ENCODE measurements at regions not wholly inside any gene's neighbourhood (a gene's known extent, or its start where the extent isn't known, plus 50 kb on each side); places are given as distances from the start of the nearest gene placed in this dataset.

- DNase-seq (ENCODE audit: low read depth, low spot score) (no peak), ATAC-seq (no peak)
- CTCF ChIA-PET: no interaction called here
- Histone ChIP-seq H3K27ac (ENCODE audit: low read length) (no peak overlapping the region), H3K36me3 (ENCODE audit: control insufficient read depth, insufficient read depth, low read length) (no peaks in the 10 kb centered on the region), H3K4me3 (ENCODE audit: low read depth in 2 of 2, low read length in 2 of 2) (no peak overlapping the region), H3K4me1 (ENCODE audit: control insufficient read depth, insufficient read depth, low read length) (no peaks in the 10 kb centered on the region), H3K27me3 (ENCODE audit: control insufficient read depth, insufficient read depth, low read length) (no peaks in the 10 kb centered on the region), H3K9me3 (ENCODE audit: control insufficient read depth, insufficient read depth, low read depth, low read length) (no peaks in the 10 kb centered on the region)
- intact Hi-C loops (cut with micrococcal nuclease; ENCODE audit: unreplicated experiment): no loop called here
- no TSS peak for BruUV-seq (replicated peaks)
- no peak for TF ChIP-seq POLR2AphosphoS5 (IDR thresholded peaks at IDR 0.05; ENCODE audit: low read depth, low read length)
- TF ChIP-seq SIN3A (IDR thresholded peaks at IDR 0.05; ENCODE audit: borderline replicate concordance, insufficient read depth, low read depth, low read length): no peak
- TF ChIP-seq REST (IDR thresholded peaks at IDR 0.05; ENCODE audit: insufficient read depth in 1 of 2, low read depth in 2 of 2, low read length in 1 of 2): no peak
- TF ChIP-seq TCF7L2 (IDR thresholded peaks at IDR 0.05; ENCODE audit: low read depth, low read length): no peak
- TF ChIP-seq, protein P1, sequence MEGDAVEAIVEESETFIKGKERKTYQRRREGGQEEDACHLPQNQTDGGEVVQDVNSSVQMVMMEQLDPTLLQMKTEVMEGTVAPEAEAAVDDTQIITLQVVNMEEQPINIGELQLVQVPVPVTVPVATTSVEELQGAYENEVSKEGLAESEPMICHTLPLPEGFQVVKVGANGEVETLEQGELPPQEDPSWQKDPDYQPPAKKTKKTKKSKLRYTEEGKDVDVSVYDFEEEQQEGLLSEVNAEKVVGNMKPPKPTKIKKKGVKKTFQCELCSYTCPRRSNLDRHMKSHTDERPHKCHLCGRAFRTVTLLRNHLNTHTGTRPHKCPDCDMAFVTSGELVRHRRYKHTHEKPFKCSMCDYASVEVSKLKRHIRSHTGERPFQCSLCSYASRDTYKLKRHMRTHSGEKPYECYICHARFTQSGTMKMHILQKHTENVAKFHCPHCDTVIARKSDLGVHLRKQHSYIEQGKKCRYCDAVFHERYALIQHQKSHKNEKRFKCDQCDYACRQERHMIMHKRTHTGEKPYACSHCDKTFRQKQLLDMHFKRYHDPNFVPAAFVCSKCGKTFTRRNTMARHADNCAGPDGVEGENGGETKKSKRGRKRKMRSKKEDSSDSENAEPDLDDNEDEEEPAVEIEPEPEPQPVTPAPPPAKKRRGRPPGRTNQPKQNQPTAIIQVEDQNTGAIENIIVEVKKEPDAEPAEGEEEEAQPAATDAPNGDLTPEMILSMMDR (IDR thresholded peaks at IDR 0.05): no peak
- in situ Hi-C loops (cut with HindIII; ENCODE audit: low pct_unique_long_range_greater_than_20kb, low sequenced_read_pairs): no loop called here
- POLR2A ChIA-PET: no interaction called here
Observed at GRCh38 chr9:104287253-104287878, 193.3 kb downstream of the SMC2 start.

- no peaks in the 10 kb centered on the region for H3K4me1 ChIP-seq (ENCODE audit: control insufficient read depth, insufficient read depth, low read length)
- ATAC-seq (no peak), DNase-seq (ENCODE audit: low read depth, low spot score) (no peak)
- ChIA-PET POLR2A (no interaction called here), CTCF (no interaction called here)
- no peaks in the 10 kb centered on the region for H3K9me3 ChIP-seq (ENCODE audit: control insufficient read depth, insufficient read depth, low read depth, low read length)
- H3K27me3 ChIP-seq (ENCODE audit: control insufficient read depth, insufficient read depth, low read length): no peaks in the 10 kb centered on the region
- H3K36me3 ChIP-seq (ENCODE audit: control insufficient read depth, insufficient read depth, low read length): no peaks in the 10 kb centered on the region
- BruUV-seq (replicated peaks): no TSS peak
- intact Hi-C loops (cut with micrococcal nuclease; ENCODE audit: unreplicated experiment): no loop called here
- in situ Hi-C loops (cut with HindIII; ENCODE audit: low pct_unique_long_range_greater_than_20kb, low sequenced_read_pairs): no loop called here
- no peak overlapping the region for H3K27ac ChIP-seq (ENCODE audit: low read length)
- TF ChIP-seq REST (IDR thresholded peaks at IDR 0.05; ENCODE audit: insufficient read depth in 1 of 2, low read depth in 2 of 2, low read length in 1 of 2) (no peak), TCF7L2 (IDR thresholded peaks at IDR 0.05; ENCODE audit: low read depth, low read length) (no peak)
- TF ChIP-seq, protein P1 (IDR thresholded peaks at IDR 0.05): no peak
- H3K4me3 ChIP-seq (ENCODE audit: low read depth in 2 of 2, low read length in 2 of 2): no peak overlapping the region
Observed at GRCh38 chr9:104293877-104294276, 199.8 kb downstream of the SMC2 start.

Data from Panc1 (cell line).